H1 (cell line): ENCODE measurements at regions not wholly inside any gene's neighbourhood (a gene's known extent, or its start where the extent isn't known, plus 50 kb on each side); places are given as distances from the start of the nearest gene placed in this dataset.

ENCODE experiments used
- BCL11A ChIP-seq, 2 experiments: IDR thresholded peaks; one replicate each; pipeline ENCODE4 v1.6.1; 2011; ENCODE audit warnings: low read depth in 2 of 2, low read length in 2 of 2, mild to moderate bottlenecking in 2 of 2
- BRCA1 ChIP-seq: IDR thresholded peaks from 2 replicates; pipeline ENCODE4 v1.6.1; 2012; ENCODE audit warnings: low read depth, low read length, improper control_type of control experiment
- FOSL1 ChIP-seq: IDR thresholded peaks from 2 replicates; pipeline ENCODE4 v1.6.1; 2011; ENCODE audit warnings: mild to moderate bottlenecking, low read depth, low read length, moderate library complexity; ENCODE audit not compliant: insufficient read depth
- GABPA ChIP-seq: IDR thresholded peaks from 2 replicates; pipeline ENCODE4 v1.6.1; 2011; ENCODE audit warnings: mild to moderate bottlenecking, low read length, moderate library complexity, borderline replicate concordance; ENCODE audit not compliant: insufficient read depth
- SIX5 ChIP-seq: IDR thresholded peaks from 2 replicates; pipeline ENCODE4 v1.6.1; 2011; ENCODE audit warnings: mild to moderate bottlenecking, low read depth, low read length

DNA sequence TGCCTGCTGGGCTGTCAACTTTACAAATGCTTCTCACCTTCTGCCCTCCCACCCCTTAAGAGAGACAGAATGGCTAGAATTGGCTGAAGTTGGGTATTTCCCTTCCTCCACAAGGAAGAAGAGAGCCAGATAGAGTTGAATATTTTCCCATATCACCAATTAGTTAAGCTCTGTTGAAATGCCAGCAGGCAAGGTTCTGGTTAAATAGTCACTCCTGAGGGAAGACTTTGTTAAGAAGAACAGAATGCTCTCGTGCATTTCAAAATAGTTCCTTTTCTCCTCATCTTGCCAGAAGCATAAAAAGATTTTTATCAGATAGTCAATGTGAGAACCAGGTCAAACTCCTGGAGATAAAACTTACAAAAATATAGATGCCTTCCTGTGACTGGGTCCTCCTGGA is 2857.0 kb upstream of the PCDH20 start (continued):
- TF ChIP-seq GABPA (no peak), SIX5 (no peak), BRCA1 (no peak), BCL11A (IDR thresholded peaks at IDR 0.05; ENCODE audit: low read depth in 2 of 2, low read length in 2 of 2) (no peak), FOSL1 (no peak)
